GM12878 (cell line): ENCODE measurements at regions not wholly inside any gene's neighbourhood (a gene's known extent, or its start where the extent isn't known, plus 50 kb on each side); places are given as distances from the start of the nearest gene placed in this dataset.

ENCODE experiments used
- CTCF ChIP-seq, 3 experiments: IDR thresholded peaks in 2 of 3; conservative IDR thresholded peaks in 1 of 3; 2 replicates each; pipeline ENCODE4 v1.5.1; 2011; ENCODE audit warnings: low read depth in 3 of 3, low read length in 3 of 3, mild to moderate bottlenecking in 3 of 3, control low read depth in 2 of 3, moderate library complexity in 2 of 3, inconsistent platforms in 1 of 3, mixed read lengths in 1 of 3; ENCODE audit not compliant: control insufficient read depth in 2 of 3, insufficient read depth in 1 of 3; ENCODE audit errors: extremely low read depth in 1 of 3
- FOXM1 ChIP-seq: IDR thresholded peaks from 2 replicates; pipeline ENCODE4 v1.6.1; 2012; ENCODE audit warnings: low read depth, mild to moderate bottlenecking, inconsistent platforms, low read length, moderate library complexity
- PKNOX1 ChIP-seq: fragments of 450-650 bp; IDR thresholded peaks from 2 replicates; pipeline ENCODE4 v1.6.1; 2016; ENCODE audit warnings: mild to moderate bottlenecking
- RCOR1 ChIP-seq: conservative IDR thresholded peaks from 2 replicates; pipeline ENCODE4 v1.6.1; 2012; ENCODE audit warnings: low read depth, low read length, improper control_type of control experiment
- RUNX3 ChIP-seq: IDR thresholded peaks from 2 replicates; pipeline ENCODE4 v1.6.1; 2012; ENCODE audit warnings: low read length, inconsistent platforms
- SMC3 ChIP-seq: IDR thresholded peaks from 2 replicates; pipeline ENCODE4 v1.6.1; 2011; ENCODE audit warnings: low read length, improper control_type of control experiment, borderline replicate concordance
- SREBF2 ChIP-seq: IDR thresholded peaks from 2 replicates; pipeline ENCODE4 v1.6.1; 2012; ENCODE audit warnings: mild to moderate bottlenecking, low read length
- ZNF274 ChIP-seq: IDR thresholded peaks from one replicate; pipeline ENCODE4 v1.8.0; 2011; ENCODE audit not compliant: insufficient read length, insufficient read depth
- ZSCAN29 ChIP-seq: fragments of 450-650 bp; IDR thresholded peaks from 2 replicates; pipeline ENCODE4 v1.6.1; 2017; ENCODE audit warnings: mild to moderate bottlenecking, moderate library complexity

DNA sequence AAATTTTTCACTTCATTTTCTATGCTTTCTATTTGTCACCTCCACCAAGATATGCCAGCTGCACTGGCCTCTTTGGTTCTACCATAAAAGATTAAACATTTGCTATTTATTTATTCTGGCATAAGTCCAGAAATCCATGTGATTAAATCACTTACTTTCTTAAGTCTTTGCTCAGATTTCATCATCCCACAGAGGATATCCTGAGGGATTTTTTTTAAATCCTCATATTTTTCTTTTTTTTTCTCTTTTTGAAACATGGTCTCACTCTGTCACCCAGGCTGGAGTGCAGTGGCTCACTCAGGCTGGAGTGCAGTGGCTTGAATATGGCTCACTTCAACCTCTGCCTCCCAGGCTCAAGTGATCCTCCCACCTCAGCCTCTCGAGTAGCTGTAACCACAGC, 645.4 kb upstream of the ATXN7L3B start:
- TF ChIP-seq CTCF (IDR thresholded peaks at IDR 0.05 in 2 of 3, conservative IDR thresholded peaks at IDR 0.05 in 1 of 3; ENCODE audit: control insufficient read depth in 2 of 3, extremely low read depth in 1 of 3, insufficient read depth in 1 of 3, low read depth in 3 of 3, low read length in 3 of 3) (no peak), RCOR1 (no peak), FOXM1 (no peak), SMC3 (no peak), ZSCAN29 (no peak), PKNOX1 (no peak), RUNX3 (no peak), SREBF2 (no peak), ZNF274 (no peak)
